ENCODE measurements at regions not wholly inside any gene's neighbourhood (a gene's known extent, or its start where the extent isn't known, plus 50 kb on each side); places are given as distances from the start of the nearest gene placed in this dataset.
"Not testable (repeated sequence)": the region's sequence is repeated elsewhere in the genome, so short reads cannot be mapped to it uniquely, and the experiment has no call there.

DNA sequence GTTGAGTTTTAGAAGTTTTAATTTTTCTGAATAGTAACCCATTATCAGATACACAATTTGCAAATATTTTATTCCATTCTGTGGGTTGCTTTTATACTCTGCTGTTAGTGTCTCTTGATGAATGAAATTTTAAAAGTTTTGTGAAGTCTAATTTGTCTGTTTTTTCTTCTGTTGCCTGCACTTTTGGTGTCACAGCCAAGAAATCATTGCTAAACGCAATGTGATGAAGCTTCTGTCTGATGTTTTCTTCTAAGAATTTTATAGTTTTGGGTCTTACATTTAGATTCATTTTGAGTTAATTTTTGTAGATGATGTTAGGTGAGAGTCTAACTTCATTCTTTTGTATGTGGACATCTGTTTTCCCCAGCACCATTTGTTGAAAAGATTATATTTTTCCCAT is 330.0 kb upstream of the FOXK1 start:
- no peak overlapping the region for H3K4me3 ChIP-seq (ENCODE audit: low read depth, low read length)
- no peak for DNase-seq (ENCODE audit: low read depth)
- TF ChIP-seq, protein P1, sequence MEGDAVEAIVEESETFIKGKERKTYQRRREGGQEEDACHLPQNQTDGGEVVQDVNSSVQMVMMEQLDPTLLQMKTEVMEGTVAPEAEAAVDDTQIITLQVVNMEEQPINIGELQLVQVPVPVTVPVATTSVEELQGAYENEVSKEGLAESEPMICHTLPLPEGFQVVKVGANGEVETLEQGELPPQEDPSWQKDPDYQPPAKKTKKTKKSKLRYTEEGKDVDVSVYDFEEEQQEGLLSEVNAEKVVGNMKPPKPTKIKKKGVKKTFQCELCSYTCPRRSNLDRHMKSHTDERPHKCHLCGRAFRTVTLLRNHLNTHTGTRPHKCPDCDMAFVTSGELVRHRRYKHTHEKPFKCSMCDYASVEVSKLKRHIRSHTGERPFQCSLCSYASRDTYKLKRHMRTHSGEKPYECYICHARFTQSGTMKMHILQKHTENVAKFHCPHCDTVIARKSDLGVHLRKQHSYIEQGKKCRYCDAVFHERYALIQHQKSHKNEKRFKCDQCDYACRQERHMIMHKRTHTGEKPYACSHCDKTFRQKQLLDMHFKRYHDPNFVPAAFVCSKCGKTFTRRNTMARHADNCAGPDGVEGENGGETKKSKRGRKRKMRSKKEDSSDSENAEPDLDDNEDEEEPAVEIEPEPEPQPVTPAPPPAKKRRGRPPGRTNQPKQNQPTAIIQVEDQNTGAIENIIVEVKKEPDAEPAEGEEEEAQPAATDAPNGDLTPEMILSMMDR (IDR thresholded peaks at IDR 0.05; ENCODE audit: insufficient read depth, low read depth, low read length, missing control alignments) = no peak

DNA sequence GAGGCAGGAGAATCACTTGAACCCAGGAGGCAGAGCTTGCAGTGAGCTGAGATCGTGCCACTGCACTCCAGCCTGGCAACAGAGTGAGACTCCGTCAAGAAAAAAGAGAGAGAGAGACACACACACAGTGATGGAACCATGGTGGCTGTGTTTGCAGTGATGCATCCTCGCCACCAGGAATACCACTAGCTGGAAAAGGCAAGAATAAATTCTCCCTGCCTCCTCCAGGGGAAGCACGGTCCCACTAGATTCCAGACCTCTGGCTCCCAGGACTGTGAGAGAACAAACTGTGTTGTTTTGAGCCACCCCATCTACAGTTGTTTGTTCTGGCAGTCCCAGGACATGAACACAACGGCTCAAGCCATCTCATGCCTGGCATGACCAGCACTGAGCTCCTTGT is 320.3 kb upstream of the FOXK1 start:
- no peak for DNase-seq (ENCODE audit: low read depth)

DNA sequence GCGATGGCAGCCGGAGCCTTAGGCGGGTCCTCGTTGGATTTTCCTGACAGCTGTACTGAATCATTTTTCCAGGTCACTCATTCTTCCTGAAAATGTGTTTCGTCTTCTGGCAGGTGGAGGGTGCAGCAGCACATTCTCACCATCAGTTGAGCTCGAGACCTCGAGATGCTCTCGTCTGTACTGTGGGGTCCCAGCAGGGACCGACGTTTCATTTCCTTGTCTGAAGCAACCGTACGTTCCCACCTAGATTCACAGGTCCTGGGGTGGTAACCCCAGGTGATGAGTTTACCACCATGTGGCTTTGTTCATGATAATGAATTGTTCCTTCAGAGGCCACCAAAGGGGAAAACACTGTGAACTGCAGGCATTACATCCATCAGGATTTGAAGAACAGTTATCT is 298.5 kb upstream of the FOXK1 start:
- no peak overlapping the region for H3K4me3 ChIP-seq (ENCODE audit: low read depth, low read length)
- TF ChIP-seq, protein P1 (IDR thresholded peaks at IDR 0.05; ENCODE audit: insufficient read depth, low read depth, low read length, missing control alignments) = no peak
- no peak for DNase-seq (ENCODE audit: low read depth)

More for the DNA sequence above, 320.3 kb upstream of the FOXK1 start:
- H3K4me3 ChIP-seq (ENCODE audit: low read depth, low read length) = no peak overlapping the region
- TF ChIP-seq, protein P1 (IDR thresholded peaks at IDR 0.05; ENCODE audit: insufficient read depth, low read depth, low read length, missing control alignments) = no peak

DNA sequence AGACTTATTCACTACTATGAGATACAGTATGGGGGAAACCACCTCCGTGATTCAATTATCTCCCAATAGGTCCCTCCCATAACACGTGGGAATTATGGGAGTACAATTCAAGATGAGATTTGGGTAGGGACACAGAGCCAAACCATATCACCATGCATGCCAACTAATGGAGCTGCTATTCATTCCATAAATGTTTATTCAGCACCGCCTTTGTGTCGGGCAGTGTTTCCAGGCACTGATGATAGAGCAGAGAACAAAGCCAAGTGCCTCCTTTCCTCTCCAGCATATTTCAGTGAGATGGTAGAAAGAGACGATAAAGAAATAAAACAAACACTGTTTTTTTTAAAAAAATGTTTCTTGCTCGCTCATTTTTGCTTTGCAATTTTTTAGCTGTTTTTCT is 295.9 kb upstream of the FOXK1 start:
- DNase-seq (ENCODE audit: low read depth) = no peak
- TF ChIP-seq, protein P1 (IDR thresholded peaks at IDR 0.05; ENCODE audit: insufficient read depth, low read depth, low read length, missing control alignments) = no peak
- no peak overlapping the region for H3K4me3 ChIP-seq (ENCODE audit: low read depth, low read length)

DNA sequence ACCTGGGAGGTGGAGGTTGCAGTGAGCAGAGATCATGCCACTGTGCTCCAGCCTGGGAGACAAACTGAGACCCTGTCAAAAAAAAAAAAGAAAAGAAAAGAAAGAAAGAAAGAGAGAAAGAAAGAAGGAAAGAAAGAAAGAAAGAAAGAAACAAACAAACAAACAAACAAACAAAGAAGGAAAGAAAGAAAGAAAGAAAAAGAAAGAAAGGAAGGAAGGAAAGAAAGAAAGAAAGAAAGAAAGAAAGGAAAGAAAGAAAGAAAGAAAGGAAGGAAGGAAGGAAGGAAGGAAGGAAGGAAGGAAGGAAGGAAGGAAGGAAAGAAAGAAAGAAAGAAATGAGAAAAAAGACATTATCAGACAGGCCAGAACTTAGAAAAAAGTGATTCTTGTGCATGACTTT is 291.0 kb upstream of the FOXK1 start:
- DNase-seq (ENCODE audit: low read depth); H3K4me3 ChIP-seq (ENCODE audit: low read depth, low read length): not testable (repeated sequence)

DNA sequence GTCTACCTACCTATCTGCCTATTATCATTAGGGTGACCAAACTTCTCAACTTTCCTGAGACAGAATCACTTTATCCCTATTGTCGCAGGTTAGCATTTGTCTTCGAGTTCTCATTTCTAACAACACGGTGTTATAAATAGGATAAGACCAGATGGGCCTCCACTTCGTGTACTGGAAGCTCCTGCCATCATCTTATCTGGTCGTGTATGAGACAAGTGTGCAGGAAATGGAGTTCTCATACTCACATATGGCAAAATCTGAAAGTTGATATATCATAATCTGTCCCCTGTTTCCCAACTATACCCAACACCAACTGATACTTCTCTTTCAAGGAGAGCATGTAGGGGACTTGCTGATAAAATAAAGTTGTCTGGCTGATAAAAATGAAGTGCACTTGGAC is 287.4 kb upstream of the FOXK1 start:
- TF ChIP-seq, protein P1 (IDR thresholded peaks at IDR 0.05; ENCODE audit: insufficient read depth, low read depth, low read length, missing control alignments) = no peak
- DNase-seq (ENCODE audit: low read depth) = no peak
- H3K4me3 ChIP-seq (ENCODE audit: low read depth, low read length) = no peak overlapping the region

DNA sequence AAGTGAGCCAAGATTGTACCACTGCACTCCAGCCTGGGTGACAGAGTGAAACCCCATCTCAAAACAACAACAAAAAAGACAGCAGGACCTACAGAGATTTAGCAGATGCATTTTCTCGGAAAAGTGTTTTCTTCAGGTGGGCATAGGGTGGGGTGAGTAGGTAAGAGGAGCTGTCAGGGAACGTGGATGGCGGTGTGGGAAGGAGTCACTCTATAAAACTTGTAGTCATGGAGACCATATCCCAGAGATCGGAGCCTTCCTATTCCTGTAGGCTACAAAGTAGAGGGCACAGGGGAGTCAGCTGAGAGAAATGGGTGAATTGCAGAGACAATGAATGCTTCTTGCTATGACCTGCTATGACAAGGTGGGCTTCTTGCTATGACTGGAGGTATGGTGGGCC is 283.0 kb upstream of the FOXK1 start:
- no peak overlapping the region for H3K4me3 ChIP-seq (ENCODE audit: low read depth, low read length)
- TF ChIP-seq, protein P1 (IDR thresholded peaks at IDR 0.05; ENCODE audit: insufficient read depth, low read depth, low read length, missing control alignments) = no peak
- DNase-seq (ENCODE audit: low read depth) = no peak
